ENCODE measurements at regions not wholly inside any gene's neighbourhood (a gene's known extent, or its start where the extent isn't known, plus 50 kb on each side); places are given as distances from the start of the nearest gene placed in this dataset.
"Not testable (repeated sequence)": the region's sequence is repeated elsewhere in the genome, so short reads cannot be mapped to it uniquely, and the experiment has no call there.

DNA sequence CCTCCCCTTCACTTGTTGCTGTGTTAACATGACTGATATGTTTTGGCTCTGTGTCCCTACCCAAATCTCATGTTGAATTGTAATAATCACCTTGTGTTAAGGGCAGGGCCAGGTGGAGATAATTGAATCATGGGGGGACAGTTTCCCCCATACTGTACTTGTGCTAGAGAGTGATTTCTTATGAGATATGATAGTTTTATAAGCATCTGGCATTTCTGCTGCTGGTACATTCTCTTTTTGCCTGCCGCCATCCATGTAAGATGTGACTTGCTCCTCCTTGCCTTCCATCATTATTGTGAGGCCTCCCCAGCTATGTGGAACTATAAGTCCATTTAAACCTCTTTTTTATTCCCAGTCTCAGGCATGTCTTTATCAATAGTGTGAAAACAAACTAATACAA, 185.0 kb downstream of the TBX18 start:
- no peak for DNase-seq

DNA sequence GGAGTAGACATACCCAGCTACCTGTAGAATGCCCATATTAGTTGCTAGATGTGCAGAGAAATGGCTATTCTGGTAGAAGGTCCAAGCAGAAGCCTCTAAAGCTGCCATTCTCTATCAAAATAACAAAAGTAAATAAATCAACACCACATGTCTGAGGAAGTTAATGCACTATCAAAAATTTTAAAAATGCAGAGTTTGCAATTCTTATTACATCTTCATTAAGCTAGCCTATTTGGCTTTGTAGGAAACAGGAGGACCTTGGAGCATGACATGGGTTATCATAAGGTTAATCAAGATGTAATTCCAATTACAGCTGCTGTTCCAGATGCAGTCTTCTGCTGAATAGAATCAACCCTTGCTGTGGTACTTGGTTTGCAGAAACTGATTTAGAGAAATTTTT, 188.4 kb downstream of the TBX18 start:
- DNase-seq = no peak

DNA sequence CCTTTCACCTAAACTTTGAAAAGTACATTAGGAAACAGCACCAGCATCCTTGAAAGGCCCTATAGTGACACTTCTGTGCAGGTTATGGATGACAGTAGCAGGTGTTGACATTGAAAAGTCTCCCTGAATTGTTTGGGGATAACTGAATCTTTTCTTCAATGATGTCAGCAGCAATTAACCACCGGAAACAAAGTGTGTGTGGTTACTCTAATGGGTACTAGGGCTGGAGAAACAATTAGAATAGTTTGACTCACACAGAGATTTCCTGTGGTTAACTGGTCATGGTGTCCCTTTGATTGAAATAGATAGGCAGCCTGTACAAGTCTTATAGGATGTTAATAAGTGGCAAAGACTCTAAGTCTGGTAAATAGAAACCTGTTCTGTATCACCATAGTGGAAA, 189.1 kb downstream of the TBX18 start:
- no peak for DNase-seq

DNA sequence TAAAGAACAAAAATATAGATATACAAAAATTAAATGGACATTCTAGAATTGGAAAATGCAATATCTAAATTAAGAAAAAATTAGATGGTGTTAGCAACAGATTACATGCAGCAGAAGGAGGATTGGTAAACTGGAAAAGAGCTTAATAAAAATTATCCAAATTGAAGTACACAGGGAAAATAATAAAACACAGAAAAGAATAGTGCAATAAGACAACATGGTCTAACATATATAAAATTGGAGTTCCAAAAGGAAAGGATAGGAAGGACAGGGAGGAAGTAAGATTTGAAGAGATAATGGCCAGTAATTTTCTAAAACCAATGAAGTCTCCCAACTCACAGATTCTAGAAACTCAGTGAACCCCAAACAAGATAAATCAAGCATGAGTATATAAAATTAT, 194.5 kb downstream of the TBX18 start:
- no peak for DNase-seq

DNA sequence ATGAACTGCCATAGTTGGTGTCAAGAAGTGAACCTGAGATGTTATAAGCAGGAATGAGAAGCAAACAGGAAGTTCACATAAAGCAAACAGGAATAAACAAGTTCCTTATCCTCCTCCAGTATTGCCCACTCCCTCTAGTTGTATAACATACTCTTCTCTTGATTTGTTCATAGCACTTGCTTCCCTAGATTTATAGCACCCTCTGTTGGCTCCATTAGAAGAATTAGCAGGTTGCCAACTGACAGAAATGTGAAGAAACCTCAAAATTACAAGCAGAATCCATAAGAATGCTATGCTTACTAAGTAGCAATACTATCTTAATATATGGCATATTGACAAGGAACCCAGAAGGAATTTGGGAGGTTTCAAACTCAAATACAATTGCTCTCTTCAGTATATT, 195.4 kb downstream of the TBX18 start:
- peak; percentile 5 for DNase-seq

DNA sequence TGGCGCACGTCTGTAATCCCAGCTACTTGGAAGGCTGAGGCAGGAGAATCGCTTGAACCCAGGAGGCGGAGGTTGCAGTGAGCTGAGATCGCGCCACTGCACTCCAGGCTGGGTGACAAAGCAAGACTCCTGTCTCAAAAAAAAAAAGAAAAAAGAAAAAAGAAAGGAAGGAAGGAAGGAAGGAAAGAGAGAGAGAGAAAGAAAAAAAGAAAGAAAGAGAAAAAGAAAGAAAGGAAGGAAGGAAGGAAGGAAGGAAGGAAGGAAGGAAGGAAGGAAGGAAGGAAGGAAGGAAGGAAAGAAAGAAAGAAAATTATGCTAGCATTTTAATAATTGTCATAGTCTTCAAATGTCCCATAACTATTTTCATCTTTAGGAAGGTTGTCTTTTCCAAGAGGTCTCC, 198.7 kb downstream of the TBX18 start:
- DNase-seq = not testable (repeated sequence)

DNA sequence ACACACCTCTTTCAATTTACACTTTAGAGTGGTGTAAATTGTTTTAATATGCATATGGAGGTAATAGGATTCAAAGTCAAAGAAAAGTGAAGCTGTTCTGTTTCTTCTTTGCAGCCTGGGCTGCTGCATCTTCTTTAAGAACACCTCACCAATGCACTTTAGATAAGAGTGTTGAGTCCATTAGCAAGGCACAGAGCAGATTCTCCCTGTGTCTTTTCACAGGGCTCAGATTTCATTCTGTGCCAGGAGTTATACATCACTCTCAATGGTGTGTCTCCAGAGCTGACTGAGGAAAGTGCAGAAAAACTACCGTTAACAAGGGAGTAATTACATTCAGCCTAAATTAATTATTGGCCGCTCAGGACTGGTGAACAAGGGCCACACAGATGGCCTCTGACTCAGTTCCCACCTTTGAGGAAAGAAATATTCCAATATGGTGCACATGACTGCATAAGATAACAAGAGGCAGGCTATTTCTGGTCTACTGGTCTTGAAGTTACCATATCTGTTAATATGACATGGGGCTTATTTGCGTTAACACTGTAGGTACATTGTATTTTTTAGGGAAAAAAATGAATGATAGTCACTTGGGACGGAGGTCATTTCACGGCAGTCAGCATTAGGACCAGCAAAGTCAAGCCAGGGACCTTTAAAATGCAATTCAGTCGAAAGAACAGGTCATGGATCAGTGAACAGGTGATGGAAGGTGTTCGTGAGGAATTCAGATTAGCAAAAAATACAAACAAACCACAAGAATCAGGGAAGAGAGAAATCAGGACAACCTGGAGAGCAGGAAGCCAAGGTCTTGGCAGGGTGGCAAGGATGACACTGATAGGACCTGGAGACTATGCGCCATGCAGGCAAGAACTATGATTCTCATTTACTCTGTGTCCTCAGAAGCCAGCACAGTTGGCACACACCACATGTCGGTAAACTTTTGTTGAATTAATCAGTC, 203.7 kb downstream of the TBX18 start:
- no peak for DNase-seq

DNA sequence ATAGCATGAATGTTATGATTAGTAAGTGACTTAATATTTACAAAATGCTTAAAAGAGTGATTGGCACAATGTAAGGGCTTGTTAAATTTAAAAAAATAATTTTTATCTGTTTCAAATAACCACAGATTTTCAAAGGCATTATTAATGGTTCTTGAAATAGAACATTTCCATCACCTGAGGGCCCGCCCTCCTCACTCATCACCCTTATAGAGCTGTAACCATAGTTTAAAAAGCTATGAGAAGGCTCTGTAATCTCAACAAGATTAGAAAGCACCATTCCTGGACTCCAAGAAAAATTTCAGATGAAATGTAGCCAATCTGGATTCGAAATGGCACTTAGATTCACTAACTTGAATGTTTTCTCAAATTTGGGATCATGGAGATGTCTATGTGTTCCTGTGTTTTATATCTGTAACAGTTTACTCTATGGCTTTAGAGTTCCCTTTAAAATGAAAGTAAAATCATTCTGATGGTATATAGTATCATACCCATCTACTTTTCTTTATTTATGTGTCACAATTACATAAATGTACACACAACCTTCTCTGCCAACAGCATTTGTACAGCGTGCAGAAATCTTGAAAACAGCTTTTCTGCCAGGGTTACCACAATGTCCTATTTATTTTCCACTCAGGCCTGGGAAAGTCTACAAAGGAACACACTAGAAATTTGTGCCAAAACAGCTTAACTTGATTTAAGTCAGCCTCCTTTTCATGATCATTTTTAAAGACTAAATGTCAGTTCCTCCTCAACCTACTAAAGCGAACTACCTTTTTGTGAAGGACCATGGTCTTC, 207.7 kb downstream of the TBX18 start:
- peak; percentile 43 for DNase-seq

DNA sequence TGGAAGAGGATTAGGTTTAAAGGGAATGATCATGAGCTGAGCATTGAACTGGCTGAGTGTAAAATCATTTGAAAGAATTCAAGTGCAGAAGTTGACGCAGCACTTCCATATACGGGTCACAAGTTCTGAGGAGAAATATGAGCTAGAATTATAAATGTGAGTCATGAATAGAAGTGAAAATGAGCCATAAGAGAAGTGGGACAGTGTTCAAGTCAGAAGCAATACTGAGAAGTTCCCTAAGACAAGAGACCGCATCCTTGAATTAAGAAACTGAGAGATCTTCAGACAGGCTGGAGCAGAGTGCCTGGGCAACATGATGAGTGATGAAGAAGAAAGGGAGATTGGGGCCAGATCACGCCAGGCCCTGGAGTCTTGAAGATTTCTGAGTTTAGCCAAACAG, 209.7 kb downstream of the TBX18 start:
- no peak for DNase-seq

DNA sequence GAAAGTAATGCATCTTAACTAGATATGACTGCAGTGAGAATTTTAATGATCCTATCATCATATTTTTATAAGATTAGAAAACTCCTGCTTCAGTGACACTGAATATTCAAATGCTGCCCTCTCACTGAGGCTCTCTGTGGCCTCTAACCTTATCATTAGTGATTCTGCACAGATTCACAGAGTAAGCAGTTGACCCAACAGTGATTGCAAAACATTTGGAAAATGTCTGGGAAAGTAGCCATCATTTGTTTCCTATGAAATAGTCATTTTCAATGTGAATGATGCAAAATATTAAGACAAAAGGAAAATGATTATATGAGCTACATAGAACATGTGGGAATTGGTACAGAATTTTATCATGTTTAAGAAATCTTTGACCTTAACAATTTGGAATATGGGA, 210.3 kb downstream of the TBX18 start:
- DNase-seq = no peak

DNA sequence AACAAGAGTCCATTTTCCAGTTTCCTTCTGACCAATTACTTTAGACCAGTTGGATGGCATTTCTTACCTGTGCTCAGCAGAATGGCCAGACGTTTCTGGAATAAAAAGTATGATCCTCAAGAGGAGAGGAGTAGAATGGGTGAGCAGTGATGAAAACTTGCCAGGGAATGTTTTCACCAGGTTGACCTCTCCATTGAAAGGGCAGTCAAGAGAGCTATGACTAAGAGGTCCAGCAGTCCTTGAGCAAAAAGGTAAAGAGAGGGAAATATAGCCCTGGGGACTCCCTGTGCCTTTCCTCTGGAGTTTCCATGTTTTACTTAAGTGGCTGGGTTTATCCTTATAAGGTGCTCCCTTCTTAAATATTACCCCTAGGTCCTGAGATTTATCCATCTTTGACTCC, 210.9 kb downstream of the TBX18 start:
- DNase-seq = no peak

DNA sequence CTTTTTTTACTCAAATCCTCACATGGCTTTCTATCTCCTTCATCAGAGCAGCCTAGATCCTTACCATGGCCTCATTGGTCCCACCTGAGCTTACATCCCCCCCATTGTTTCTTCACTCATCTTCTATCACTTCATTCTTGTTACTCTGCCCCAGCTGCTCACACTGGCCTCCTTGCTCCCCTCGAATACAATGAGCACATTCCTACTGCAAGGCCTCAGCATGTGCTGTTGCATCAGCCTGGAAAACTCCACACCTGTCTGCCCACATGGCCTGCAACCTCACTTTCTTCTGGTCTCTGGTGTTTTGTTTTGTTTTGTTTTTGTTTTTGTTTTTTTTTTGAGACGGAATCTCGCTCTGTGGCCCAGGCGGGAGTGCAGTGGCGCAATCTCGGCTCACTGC, 212.6 kb downstream of the TBX18 start:
- no peak for DNase-seq

DNA sequence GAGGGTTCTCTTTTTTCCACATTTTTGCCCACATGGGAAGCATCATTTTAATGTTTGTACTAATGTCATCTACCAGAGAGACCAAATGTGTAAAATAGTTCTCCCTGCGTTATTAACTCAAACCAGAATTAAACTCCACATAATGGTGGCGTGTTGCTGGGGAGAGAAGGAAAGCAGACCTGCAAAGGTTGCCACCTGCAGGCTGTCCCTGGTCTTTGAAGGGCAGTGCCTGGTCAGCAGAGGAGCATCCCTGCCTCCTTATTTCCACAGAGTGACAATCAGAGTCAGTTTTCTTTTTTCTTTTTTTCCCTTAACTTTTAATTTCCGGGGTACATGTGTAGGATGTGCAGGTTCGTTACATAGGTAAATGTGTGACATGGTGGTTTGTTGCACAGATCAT, 214.5 kb downstream of the TBX18 start:
- no peak for DNase-seq

DNA sequence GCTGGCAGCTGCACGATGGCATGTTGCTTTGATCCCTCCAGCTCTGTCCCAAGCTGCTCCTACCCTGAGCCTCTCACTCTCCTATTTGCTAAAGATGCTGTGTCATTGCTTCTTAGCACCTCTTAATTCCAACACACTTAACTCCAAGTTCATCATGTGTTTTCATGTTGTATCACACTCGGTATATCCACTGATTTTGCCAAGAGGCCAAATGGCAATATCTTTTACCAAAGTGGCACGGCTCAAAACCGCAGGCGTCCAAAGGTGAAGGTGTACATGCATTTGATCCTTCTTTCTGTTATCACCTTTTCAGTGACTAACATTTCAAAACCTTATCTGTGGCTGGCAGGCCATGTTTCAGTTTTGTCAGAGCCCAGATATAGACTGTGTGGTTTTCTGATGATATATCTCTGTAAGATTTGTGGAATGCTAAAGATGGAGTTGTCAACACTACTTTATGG, 217.0 kb downstream of the TBX18 start:
- no peak for DNase-seq

DNA sequence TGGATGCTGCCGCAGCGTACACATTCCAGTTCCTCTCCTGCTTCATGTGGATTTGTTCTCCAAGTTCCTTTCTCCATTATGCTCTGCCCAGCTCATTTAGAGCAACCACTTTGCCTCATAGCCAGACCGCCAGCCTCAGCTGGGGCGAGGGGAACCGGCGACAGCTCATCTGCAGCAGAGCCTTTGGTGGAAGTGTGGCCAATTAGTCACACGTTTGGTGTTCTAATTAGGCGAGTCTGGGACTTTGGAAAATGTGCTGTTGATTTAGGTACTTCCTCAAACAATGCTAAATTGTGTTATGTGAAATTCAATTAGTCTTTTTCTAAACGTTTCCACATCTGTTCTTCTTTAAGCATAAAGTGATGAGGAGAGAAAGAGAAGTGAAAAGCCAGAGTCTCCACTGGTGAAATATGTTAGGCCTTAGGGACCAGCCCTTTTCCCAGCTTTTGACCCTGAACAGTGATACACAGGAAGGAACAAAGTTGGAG, 217.9 kb downstream of the TBX18 start:
- no peak for DNase-seq

DNA sequence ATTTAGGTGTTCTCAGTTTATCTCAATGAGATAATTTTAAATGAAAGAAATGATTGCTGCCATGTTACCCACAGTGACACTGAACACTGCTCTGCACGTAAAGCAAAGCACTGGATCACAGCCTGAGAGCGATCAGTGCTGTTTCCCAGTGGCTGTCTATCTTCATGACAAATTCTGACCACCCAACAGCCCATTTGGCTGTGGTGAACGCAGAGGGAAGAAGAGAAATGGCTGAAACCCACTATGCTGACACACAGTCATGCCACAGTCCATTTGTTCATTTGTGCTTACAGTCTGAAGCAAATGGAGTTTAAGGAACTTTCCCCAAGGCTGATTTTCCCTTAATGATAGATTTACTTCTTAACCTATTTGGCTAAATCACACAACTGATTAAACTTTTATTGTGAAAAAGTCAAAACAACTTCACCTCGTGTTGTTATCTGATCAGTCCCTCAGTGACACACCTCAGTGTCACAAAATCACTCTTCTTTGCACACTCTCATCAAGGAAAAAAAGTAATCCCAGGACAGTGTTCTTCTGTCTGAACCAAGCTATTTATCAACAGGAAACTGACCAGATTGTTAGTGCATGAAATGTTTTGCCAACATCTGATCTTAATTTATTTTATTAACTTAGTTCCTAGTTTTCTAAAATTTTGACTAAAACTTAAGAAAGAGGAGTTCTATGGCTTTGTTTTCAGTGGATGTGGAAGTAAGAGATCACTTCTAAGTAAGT, 225.1 kb downstream of the TBX18 start:
- DNase-seq = no peak

DNA sequence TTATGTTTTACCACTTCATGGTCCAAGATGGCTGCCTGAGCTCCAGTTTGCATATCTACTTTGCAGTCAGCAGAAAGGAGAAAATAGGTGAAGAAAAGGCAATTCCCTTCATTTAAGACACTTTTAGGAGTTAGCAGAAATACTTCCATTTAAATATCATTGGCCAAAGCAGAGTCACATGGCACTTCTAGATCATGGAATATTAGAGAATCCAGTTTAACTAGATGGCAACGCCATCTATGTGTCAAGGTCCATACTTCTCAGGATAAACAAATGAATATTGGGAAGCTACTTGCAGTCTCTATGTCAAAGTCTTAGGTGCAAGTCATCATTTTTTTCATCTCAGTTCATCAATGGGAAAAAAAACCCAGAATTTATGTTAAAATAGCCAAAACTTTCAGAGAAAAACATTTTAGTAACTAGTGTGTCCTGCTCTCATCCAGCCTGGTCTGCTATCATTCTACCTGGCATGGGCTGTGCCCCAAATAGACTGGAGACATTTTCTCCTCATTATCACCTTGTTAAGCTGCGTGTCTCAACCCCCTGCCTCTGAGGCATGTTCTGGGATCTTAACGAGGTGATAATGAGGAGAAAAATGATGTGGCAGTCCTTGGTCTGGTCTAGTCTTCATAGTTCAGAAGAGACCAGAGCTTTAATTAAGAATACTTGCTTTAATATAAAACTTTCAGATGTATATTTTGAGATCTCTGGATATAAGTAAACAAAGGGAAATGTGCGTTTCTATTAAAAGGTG, 227.3 kb downstream of the TBX18 start:
- no peak for DNase-seq

DNA sequence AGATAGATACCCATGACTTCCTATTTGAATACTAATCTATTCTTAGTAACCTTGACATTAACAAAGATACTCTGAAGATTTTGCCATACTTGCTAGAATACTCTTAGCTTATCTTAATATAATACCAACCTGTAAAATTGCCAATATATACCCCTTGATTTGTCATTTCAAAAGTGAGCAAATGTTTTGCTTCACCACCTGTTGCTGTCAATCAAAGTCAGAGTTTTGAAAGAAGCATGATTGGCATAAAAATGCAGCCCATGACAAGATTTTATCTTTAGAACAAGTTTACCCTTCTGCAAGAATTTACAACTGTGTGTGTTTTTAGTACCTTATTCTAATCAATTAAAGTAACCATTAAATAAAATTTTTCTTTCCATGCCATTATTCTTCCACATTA, 236.2 kb downstream of the TBX18 start:
- no peak for DNase-seq

DNA sequence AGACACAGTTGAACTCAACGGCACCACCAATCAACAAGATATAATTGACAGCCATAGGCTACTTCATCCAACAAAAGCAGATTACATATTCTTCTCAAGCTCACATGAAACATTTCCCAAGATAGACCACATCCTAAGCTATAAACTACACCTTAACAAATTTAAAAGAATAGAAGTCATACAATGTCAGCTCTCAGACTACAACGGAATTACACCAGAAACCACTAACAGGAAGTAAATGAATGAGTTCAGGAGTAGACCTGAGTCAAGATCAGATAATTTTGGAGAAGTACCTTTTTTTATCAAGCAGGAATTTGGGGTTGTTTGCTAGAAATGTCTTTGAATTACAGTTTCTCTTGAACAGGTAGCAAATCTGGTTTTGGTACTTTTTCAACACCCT, 237.8 kb downstream of the TBX18 start:
- DNase-seq = no peak

DNA sequence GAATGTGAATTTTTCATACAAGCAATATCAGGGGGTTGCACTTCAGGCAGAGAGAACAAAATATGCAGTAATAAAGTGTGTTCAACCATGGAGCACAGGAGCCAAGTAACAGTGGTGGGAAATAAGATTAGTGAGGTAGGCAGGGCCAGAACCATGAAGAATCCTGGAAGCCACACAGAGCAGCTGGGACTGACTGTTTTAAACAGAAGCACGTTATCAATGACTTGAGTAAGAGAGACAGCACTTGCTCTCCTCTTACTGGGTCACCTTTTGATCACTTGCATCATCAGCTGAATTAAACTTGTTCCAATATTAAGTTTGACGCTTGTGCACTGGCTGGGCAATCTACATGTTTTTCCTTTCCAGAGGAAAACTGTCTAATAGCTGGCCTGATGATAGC, 238.5 kb downstream of the TBX18 start:
- DNase-seq = no peak

DNA sequence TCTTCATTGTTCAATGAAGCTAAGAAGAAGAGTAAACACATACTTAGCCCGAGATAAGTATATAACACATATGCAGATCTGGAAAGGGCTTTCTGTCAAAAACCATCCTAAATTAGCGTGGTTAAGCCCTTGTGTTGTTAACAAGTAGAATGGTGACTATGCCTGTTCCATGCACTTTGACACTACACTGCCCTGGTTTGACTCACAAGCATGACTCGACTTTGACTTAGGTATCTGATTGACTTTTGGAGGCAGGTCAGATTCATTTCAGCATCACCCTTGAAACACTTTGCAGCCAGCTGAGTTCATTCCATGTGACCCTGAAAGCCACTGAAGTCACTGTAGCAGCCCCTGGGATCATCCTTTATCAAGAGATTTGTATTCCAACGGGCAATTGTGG, 239.8 kb downstream of the TBX18 start:
- DNase-seq = no peak

DNA sequence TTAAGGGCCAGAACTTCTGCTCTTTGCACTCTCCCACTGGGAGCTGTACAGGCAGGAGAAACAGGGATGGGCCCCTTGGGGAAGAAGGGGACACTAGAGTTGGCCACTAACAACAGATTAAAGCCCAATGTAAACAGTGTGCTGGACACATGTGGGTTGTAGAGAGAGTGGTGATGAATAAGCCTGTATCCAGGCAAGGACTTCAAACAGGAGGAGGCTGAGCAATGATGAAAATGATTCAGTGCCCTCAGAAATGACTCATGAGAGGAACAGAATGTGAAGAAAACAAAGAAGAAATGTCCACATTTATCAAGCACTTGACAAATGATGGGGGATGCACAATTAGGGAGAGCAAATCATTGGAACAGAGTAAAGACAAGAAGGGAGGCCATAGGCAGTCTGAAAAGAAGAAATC, 242.3 kb downstream of the TBX18 start:
- DNase-seq = no peak

Data from NCI-H2029 treated with DMSO at 0.1 percent for 48 hours (cell line).